HepG2 (cell line): ENCODE measurements at regions not wholly inside any gene's neighbourhood (a gene's known extent, or its start where the extent isn't known, plus 50 kb on each side); places are given as distances from the start of the nearest gene placed in this dataset.

Source experiments
- ATAC-seq: fragments of 200-7000 bp; cut with Tn5 transposase; 3 replicates; pipeline ENCODE4 v1.9.1; 2020; ENCODE audit warnings: mild to moderate bottlenecking, moderate library complexity
- BruUV-seq: library from RNA; stranded (reverse); fragments of 400-500 nt; replicated peaks from 2 replicates; lab custom pipeline; 2021; lab: Mats Ljungman, UMichigan
- CTCF ChIA-PET: fragments of 300-600 bp; formaldehyde crosslinking; extraction: SDS; loops from one replicate; lab custom pipeline; 2021; ENCODE audit warnings: low total read pairs, inconsistent platforms, low intra/inter-chr PET ratio; lab: Yijun Ruan, JAX
- POLR2A ChIA-PET: fragments of 350-600 bp; sonication (Branson Sonifier 250); formaldehyde crosslinking; loops from one replicate; lab custom pipeline; 2020; ENCODE audit warnings: antibody characterized with exemption, inconsistent platforms; lab: Yijun Ruan, JAX
- DNase-seq: peaks from one replicate; pipeline ENCODE4 v3.0.0-alpha.2; 2015; ENCODE audit warnings: low spot score
- FAIRE-seq: peaks from 3 replicates; lab custom pipeline; 2011; peaks lifted over from hg19 to GRCh38; lab: Jason Lieb, UNC
- H2AFZ ChIP-seq: one replicate; pipeline ENCODE4 v1.6.1; 2011; ENCODE audit warnings: low read length, inconsistent platforms
- H3K27ac ChIP-seq: fragments of 300-600 bp; 3 replicates; pipeline ENCODE4 v1.8.0; 2011; ENCODE audit warnings: mixed run types, mild to moderate bottlenecking, mixed read lengths, low read length, inconsistent platforms; ENCODE audit not compliant: insufficient read depth; ENCODE audit errors: extremely low read length
- H3K27me3 ChIP-seq, 2 experiments: fragments of 200-600 bp in 1 of 2; 2 replicates in 1 of 2; 3 replicates in 1 of 2; pipeline versions ENCODE4 v1.6.0 to v1.8.0; 2011; ENCODE audit warnings: low read length in 2 of 2, mild to moderate bottlenecking in 2 of 2, moderate library complexity in 2 of 2, inconsistent platforms in 1 of 2; ENCODE audit not compliant: insufficient read depth in 2 of 2, control insufficient read depth in 1 of 2
- H3K36me3 ChIP-seq, 2 experiments: fragments of 200-600 bp in 1 of 2; replicated peaks in 1 of 2; 2 replicates in 1 of 2; 3 replicates in 1 of 2; pipeline versions ENCODE4 v1.5.1 to v1.8.0; 2011; ENCODE audit warnings: low read length in 2 of 2, inconsistent platforms in 1 of 2; ENCODE audit not compliant: insufficient read depth in 2 of 2, control insufficient read depth in 1 of 2
- H3K4me1 ChIP-seq: 2 replicates; pipeline ENCODE4 v1.5.1; 2012; ENCODE audit warnings: low read length, inconsistent platforms; ENCODE audit not compliant: insufficient read depth
- H3K4me2 ChIP-seq: 2 replicates; pipeline ENCODE4 v1.6.0; 2011; ENCODE audit warnings: low read depth, low read length, inconsistent platforms
- H3K4me3 ChIP-seq, 3 experiments: fragments of 200-600 bp in 1 of 3; sonication (generic), shearing (Covaris generic) in 1 of 3; replicated peaks in 1 of 3; 2 replicates each; pipeline ENCODE4 v1.5.1; 2011 to 2016; ENCODE audit warnings: low read length in 3 of 3, inconsistent platforms in 2 of 3, low read depth in 2 of 3, mild to moderate bottlenecking in 2 of 3, control low read depth in 1 of 3, mixed read lengths in 1 of 3; ENCODE audit not compliant: insufficient read depth in 1 of 3
- H3K79me2 ChIP-seq: one replicate; pipeline ENCODE4 v1.6.1; 2011; ENCODE audit warnings: low read length, inconsistent platforms; ENCODE audit not compliant: insufficient read depth
- H3K9ac ChIP-seq: 2 replicates; pipeline ENCODE4 v1.6.0; 2011; ENCODE audit warnings: mild to moderate bottlenecking, low read depth, low read length, inconsistent platforms; ENCODE audit not compliant: insufficient read depth
- H3K9me3 ChIP-seq: 2 replicates; pipeline ENCODE4 v1.5.1; 2012; ENCODE audit warnings: mild to moderate bottlenecking, low read length
- H4K20me1 ChIP-seq: 2 replicates; pipeline ENCODE4 v1.6.0; 2011; ENCODE audit warnings: inconsistent platforms, mild to moderate bottlenecking, low read length, moderate library complexity; ENCODE audit not compliant: insufficient read depth
- AGO2 ChIP-seq: fragments of 200-400 bp; formaldehyde crosslinking; optimal IDR thresholded peaks from 2 replicates; pipeline ENCODE3; 2017; ENCODE audit warnings: mild to moderate bottlenecking, low read depth, low read length, moderate library complexity
- AKAP8 ChIP-seq: sonication (generic); formaldehyde crosslinking; IDR thresholded peaks from 2 replicates; pipeline ENCODE4 v1.5.1; 2020; ENCODE audit warnings: mild to moderate bottlenecking, missing genetic modification reagents
- BRD4 ChIP-seq: sonication (generic); formaldehyde crosslinking; IDR thresholded peaks from 2 replicates; pipeline ENCODE4 v1.4.0; 2020; ENCODE audit warnings: missing genetic modification reagents
- FOSL1 ChIP-seq: sonication (generic); formaldehyde crosslinking; IDR thresholded peaks from 2 replicates; pipeline ENCODE4 v1.9.0; 2021; ENCODE audit warnings: missing genetic modification reagents, borderline replicate concordance
- JARID2 ChIP-seq: sonication (generic); formaldehyde crosslinking; IDR thresholded peaks from 2 replicates; pipeline ENCODE4 v1.8.1; 2023; ENCODE audit warnings: missing genetic modification reagents, inconsistent platforms; ENCODE audit not compliant: insufficient replicate concordance
- KLF15 ChIP-seq: sonication (generic); formaldehyde crosslinking; IDR thresholded peaks from 2 replicates; pipeline ENCODE4 v1.8.1; 2023; ENCODE audit warnings: borderline replicate concordance, mild to moderate bottlenecking, inconsistent platforms, missing genetic modification reagents, mixed read lengths
- KMT2B ChIP-seq: IDR thresholded peaks from 2 replicates; pipeline ENCODE4 v1.6.1; 2016; ENCODE audit warnings: missing genetic modification reagents, missing compliant biosample characterization
- MAFF ChIP-seq: IDR thresholded peaks from 2 replicates; pipeline ENCODE4 v1.6.1; 2011; ENCODE audit warnings: low read depth, low read length, improper control_type of control experiment
- MBNL3 ChIP-seq: fragments of 250-450 bp; sonication (Bioruptor Pico); conservative IDR thresholded peaks from 2 replicates; pipeline ENCODE4 v1.8.0; 2022; ENCODE audit warnings: mild to moderate bottlenecking, inconsistent platforms
- NFIC ChIP-seq: IDR thresholded peaks from 2 replicates; pipeline ENCODE4 v1.6.1; 2012; ENCODE audit warnings: mild to moderate bottlenecking, low read length, inconsistent platforms
- NKX3-1 ChIP-seq: sonication (generic); formaldehyde crosslinking; IDR thresholded peaks from 2 replicates; pipeline ENCODE4 v1.5.0; 2020; ENCODE audit warnings: missing genetic modification reagents
- POLR2A ChIP-seq, 2 experiments: IDR thresholded peaks; 2 replicates each; pipeline ENCODE4 v1.6.1; 2011; ENCODE audit warnings: low read depth in 2 of 2, low read length in 2 of 2, mild to moderate bottlenecking in 1 of 2, moderate library complexity in 1 of 2; ENCODE audit not compliant: insufficient read depth in 1 of 2
- RBAK ChIP-seq: sonication (generic); formaldehyde crosslinking; IDR thresholded peaks from 2 replicates; pipeline ENCODE4 v1.5.1; 2020; ENCODE audit warnings: mild to moderate bottlenecking, missing genetic modification reagents
- SPEN ChIP-seq: sonication (generic); formaldehyde crosslinking; IDR thresholded peaks from 2 replicates; pipeline ENCODE4 v1.5.1; 2020; ENCODE audit warnings: low read depth, mild to moderate bottlenecking, missing genetic modification reagents
- SUZ12 ChIP-seq: fragments of 150-350 bp; IDR thresholded peaks from 2 replicates; pipeline ENCODE4 v1.6.1; 2014; ENCODE audit warnings: low read depth, low read length
- THAP11 ChIP-seq: IDR thresholded peaks from 2 replicates; pipeline ENCODE4 v1.6.1; 2016; ENCODE audit warnings: missing biosample characterization, missing genetic modification reagents
- ZFY ChIP-seq: sonication (generic); formaldehyde crosslinking; IDR thresholded peaks from 2 replicates; pipeline ENCODE4 v1.4.0; 2020; ENCODE audit warnings: missing genetic modification reagents
- ZNF230 ChIP-seq: sonication (generic); formaldehyde crosslinking; IDR thresholded peaks from 2 replicates; pipeline ENCODE4 v1.4.0; 2020; ENCODE audit warnings: mild to moderate bottlenecking, missing genetic modification reagents
- ZNF24 ChIP-seq: fragments of 450-650 bp; IDR thresholded peaks from 2 replicates; pipeline ENCODE4 v1.6.1; 2017; ENCODE audit warnings: antibody characterized with exemption, mild to moderate bottlenecking
- ZNF557 ChIP-seq: sonication (generic); formaldehyde crosslinking; IDR thresholded peaks from 2 replicates; pipeline ENCODE4 v1.4.0; 2020; ENCODE audit warnings: missing genetic modification reagents
- WGBS: methylation state at CpG from one replicate; pipeline ENCODE4 v1.1.6; 2017; ENCODE audit warnings: low lambda C conversion rate; 5-methylcytosine and 5-hydroxymethylcytosine counted together
- in situ Hi-C: cut with HindIII; loops from 2 replicates; pipeline ENCODE4 v1.10.0; 2017; ENCODE audit warnings: low pct_unique_long_range_greater_than_20kb; ENCODE audit not compliant: extremely low pct_ligation_motif_present
- intact Hi-C: fragments of 100-400 bp; cut with micrococcal nuclease; formaldehyde crosslinking; loops from one replicate; pipeline ENCODE4 v1.10.0; 2022; ENCODE audit not compliant: unreplicated experiment
- TF ChIP-seq, protein P1 (sequence below): sonication (generic); formaldehyde crosslinking; IDR thresholded peaks from 2 replicates; pipeline ENCODE4 v1.4.0; 2020; ENCODE audit warnings: missing genetic modification reagents, borderline replicate concordance
- TF ChIP-seq, protein P2 (sequence below): sonication (generic); formaldehyde crosslinking; IDR thresholded peaks from 2 replicates; pipeline ENCODE4 v1.8.1; 2023; ENCODE audit warnings: mild to moderate bottlenecking, missing genetic modification reagents
- TF ChIP-seq, protein P3 (sequence below): sonication (generic); formaldehyde crosslinking; IDR thresholded peaks from 2 replicates; pipeline ENCODE4 v1.8.1; 2023; ENCODE audit warnings: mild to moderate bottlenecking, moderate library complexity, missing genetic modification reagents

DNA sequence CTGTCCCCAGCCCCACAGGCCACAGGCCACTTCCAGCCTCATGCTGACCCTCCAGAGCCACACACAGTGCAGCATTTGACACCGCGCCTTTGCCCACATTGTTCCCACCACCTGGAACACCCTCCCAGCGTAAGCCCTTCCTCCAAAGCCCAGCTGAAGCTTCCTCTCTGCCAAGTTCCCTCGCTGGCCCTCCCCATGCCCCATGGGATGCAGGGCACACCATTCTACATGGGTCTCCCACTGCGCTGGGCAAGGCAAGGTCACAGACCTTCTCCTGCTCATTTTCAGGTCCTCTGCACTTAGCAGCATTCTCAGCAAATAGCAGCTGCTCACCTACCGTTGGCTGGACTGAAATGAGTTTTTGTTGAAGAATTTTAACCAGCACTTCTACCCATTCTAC, 455.5 kb downstream of the EIPR1 start:
- Histone ChIP-seq H3K36me3 (no peaks in the 10 kb centered on the region), H3K4me3 (no peak overlapping the region)
- no TSS peak for BruUV-seq

DNA sequence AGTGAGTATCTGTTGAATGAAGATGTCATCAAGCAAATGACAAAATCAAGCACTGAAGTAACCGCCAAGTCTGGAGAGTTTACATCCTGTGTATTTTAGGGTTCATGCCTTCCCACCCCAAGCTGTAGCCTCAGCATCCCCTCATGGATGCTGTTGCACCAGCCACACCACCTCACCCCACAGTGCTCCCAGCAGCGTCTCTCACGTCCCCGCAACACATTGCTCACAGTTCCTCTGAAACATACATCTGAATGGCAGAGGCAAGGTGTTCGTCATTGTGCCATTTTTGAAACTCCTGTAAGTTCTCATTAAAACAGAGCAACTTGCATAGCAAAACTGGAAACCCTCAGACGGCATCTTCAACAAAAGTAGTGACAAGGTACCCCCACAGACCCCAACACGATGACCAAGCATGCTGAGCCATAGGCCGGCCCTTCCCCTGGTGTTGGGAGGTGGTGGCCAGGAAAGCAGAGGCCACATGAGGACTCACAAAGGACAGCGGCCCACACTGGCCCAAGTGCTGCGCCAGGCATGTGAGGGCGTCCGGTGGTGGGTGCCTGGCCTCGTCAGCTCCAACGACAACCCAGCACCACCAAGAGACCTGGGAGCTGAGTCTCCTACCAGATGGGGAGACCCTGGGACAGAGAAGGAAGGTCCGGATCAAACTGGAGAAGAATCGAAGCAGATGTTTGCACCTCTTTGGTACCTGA, 456.5 kb downstream of the EIPR1 start:
- H3K9me3 ChIP-seq = no peaks in the 10 kb centered on the region
- in situ Hi-C loops (no loop called here), intact Hi-C loops (no loop called here)
- WGBS = 43% methylated on average over 16 of the region's 16 CpGs
- H3K9ac ChIP-seq = no peak overlapping the region
- BruUV-seq = no TSS peak
- POLR2A ChIA-PET = no interaction called here
- H3K4me1 ChIP-seq = no peaks in the 10 kb centered on the region
- CTCF ChIA-PET = no interaction called here
- no peak for DNase-seq
- no peak for FAIRE-seq
- no peaks in the 10 kb centered on the region for H3K79me2 ChIP-seq
- no peaks in the 10 kb centered on the region for H4K20me1 ChIP-seq
- no peaks in the 10 kb centered on the region for H3K27me3 ChIP-seq
- H3K4me3 ChIP-seq = no peak overlapping the region
- no peak for ATAC-seq
- no peak overlapping the region for H3K4me2 ChIP-seq
- no peak overlapping the region for H2AFZ ChIP-seq
- H3K27ac ChIP-seq = no peak overlapping the region
- no peaks in the 10 kb centered on the region for H3K36me3 ChIP-seq
- TF ChIP-seq MBNL3 (CRISPR knock-in tag) = no peak
- TF ChIP-seq, protein P1, sequence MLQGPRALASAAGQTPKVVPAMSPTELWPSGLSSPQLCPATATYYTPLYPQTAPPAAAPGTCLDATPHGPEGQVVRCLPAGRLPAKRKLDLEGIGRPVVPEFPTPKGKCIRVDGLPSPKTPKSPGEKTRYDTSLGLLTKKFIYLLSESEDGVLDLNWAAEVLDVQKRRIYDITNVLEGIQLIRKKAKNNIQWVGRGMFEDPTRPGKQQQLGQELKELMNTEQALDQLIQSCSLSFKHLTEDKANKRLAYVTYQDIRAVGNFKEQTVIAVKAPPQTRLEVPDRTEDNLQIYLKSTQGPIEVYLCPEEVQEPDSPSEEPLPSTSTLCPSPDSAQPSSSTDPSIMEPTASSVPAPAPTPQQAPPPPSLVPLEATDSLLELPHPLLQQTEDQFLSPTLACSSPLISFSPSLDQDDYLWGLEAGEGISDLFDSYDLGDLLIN (CRISPR knock-in tag) = no peak
- no peak for TF ChIP-seq JARID2 (CRISPR knock-in tag)
- no peak for TF ChIP-seq AKAP8 (CRISPR knock-in tag)
- TF ChIP-seq ZFY (CRISPR knock-in tag) = no peak
- TF ChIP-seq FOSL1 (CRISPR knock-in tag) = no peak
- no peak for TF ChIP-seq NFIC
- TF ChIP-seq, protein P2, sequence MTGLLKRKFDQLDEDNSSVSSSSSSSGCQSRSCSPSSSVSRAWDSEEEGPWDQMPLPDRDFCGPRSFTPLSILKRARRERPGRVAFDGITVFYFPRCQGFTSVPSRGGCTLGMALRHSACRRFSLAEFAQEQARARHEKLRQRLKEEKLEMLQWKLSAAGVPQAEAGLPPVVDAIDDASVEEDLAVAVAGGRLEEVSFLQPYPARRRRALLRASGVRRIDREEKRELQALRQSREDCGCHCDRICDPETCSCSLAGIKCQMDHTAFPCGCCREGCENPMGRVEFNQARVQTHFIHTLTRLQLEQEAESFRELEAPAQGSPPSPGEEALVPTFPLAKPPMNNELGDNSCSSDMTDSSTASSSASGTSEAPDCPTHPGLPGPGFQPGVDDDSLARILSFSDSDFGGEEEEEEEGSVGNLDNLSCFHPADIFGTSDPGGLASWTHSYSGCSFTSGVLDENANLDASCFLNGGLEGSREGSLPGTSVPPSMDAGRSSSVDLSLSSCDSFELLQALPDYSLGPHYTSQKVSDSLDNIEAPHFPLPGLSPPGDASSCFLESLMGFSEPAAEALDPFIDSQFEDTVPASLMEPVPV = no peak
- TF ChIP-seq SPEN (CRISPR knock-in tag) = no peak
- TF ChIP-seq THAP11 = no peak

More for the DNA sequence above, 455.5 kb downstream of the EIPR1 start:
- H3K27me3 ChIP-seq = no peaks in the 10 kb centered on the region
- ChIA-PET POLR2A (no interaction called here), CTCF (no interaction called here)
- in situ Hi-C loops (no loop called here), intact Hi-C loops (no loop called here)
- H3K9me3 ChIP-seq = no peaks in the 10 kb centered on the region
- no peaks in the 10 kb centered on the region for H3K4me1 ChIP-seq
- WGBS = 31% methylated on average over 6 of the region's 6 CpGs
- H3K79me2 ChIP-seq = no peaks in the 10 kb centered on the region
- TF ChIP-seq MAFF (no peak), ZNF230 (no peak), ZNF557 (no peak), POLR2A (IDR thresholded peaks at IDR 0.05; ENCODE audit: insufficient read depth in 1 of 2, low read depth in 2 of 2, low read length in 2 of 2) (no peak), RBAK (CRISPR knock-in tag) (no peak), KMT2B (CRISPR knock-in tag) (no peak), BRD4 (CRISPR knock-in tag) (no peak), NKX3-1 (CRISPR knock-in tag) (no peak), KLF15 (no peak), SUZ12 (no peak), AGO2 (no peak), ZNF24 (no peak)
- TF ChIP-seq, protein P3, sequence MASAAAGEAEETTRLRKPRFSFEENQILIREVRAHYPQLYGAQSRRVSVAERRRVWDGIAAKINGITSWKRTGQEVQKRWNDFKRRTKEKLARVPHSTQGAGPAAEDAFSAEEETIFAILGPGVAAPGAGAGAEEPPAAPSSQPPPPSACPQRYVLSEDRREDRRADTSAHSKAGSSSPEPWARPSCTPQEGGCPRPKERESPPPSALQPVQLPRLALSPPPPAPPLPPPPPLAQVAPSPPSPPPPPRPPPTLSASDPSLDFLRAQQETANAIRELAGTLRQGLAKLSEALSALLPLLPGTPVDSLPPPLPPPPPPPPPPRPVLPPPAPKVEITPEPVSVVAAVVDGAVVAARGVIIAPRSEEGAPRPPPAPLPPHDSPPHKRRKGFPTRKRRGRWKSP (CRISPR knock-in tag) = no peak
- FAIRE-seq (no peak), DNase-seq (no peak), ATAC-seq (no peak)
- H3K4me2 ChIP-seq = no peak overlapping the region
- no peaks in the 10 kb centered on the region for H4K20me1 ChIP-seq
- no peak overlapping the region for H3K9ac ChIP-seq
- H2AFZ ChIP-seq = no peak overlapping the region
- H3K27ac ChIP-seq = no peak overlapping the region
